Ishikawa (cell line): ENCODE measurements at regions not wholly inside any gene's neighbourhood (a gene's known extent, or its start where the extent isn't known, plus 50 kb on each side); places are given as distances from the start of the nearest gene placed in this dataset.

ENCODE experiments used
- EP300 ChIP-seq: IDR thresholded peaks from 2 replicates; pipeline ENCODE4 v1.6.1; 2012; ENCODE audit warnings: borderline replicate concordance
- FOXM1 ChIP-seq: IDR thresholded peaks from 2 replicates; pipeline ENCODE4 v1.6.1; 2012; ENCODE audit warnings: low read depth, borderline replicate concordance
- TEAD4 ChIP-seq: IDR thresholded peaks from 2 replicates; pipeline ENCODE4 v1.6.1; 2012
- YY1 ChIP-seq: IDR thresholded peaks from 2 replicates; pipeline ENCODE4 v1.6.1; 2012; ENCODE audit warnings: low read depth
- TF ChIP-seq, protein P1 (sequence below): IDR thresholded peaks from 2 replicates; pipeline ENCODE4 v1.6.1; 2012
- TF ChIP-seq, protein P2 (sequence below): IDR thresholded peaks from 2 replicates; pipeline ENCODE4 v1.6.1; 2012; ENCODE audit warnings: low read depth, mild to moderate bottlenecking
- TF ChIP-seq, protein P3 (sequence below): IDR thresholded peaks from 2 replicates; pipeline ENCODE4 v1.6.1; 2012

DNA sequence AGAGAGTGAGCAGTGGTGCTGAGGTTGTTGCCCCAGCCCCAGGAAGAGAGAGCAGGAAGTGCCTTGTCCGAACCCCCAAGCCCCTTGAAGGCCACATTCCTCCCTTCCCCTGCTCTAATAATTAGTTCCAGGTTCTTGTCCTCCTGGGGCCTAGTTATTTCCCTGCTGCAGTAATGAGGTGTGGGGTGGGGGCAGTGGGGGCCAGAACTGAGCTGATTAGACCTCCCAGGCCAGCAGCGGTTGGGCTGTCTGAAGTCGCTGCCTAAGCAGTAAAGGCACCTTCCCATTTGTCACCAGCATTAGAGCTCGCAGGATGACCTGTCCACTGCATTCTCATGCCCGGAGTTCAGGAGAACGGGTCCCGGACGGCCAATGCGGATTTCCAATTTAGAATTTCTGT is 186.5 kb upstream of the CSF3R start:
- TF ChIP-seq, protein P1, sequence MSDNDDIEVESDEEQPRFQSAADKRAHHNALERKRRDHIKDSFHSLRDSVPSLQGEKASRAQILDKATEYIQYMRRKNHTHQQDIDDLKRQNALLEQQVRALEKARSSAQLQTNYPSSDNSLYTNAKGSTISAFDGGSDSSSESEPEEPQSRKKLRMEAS: no peak
- TF ChIP-seq, protein P2, sequence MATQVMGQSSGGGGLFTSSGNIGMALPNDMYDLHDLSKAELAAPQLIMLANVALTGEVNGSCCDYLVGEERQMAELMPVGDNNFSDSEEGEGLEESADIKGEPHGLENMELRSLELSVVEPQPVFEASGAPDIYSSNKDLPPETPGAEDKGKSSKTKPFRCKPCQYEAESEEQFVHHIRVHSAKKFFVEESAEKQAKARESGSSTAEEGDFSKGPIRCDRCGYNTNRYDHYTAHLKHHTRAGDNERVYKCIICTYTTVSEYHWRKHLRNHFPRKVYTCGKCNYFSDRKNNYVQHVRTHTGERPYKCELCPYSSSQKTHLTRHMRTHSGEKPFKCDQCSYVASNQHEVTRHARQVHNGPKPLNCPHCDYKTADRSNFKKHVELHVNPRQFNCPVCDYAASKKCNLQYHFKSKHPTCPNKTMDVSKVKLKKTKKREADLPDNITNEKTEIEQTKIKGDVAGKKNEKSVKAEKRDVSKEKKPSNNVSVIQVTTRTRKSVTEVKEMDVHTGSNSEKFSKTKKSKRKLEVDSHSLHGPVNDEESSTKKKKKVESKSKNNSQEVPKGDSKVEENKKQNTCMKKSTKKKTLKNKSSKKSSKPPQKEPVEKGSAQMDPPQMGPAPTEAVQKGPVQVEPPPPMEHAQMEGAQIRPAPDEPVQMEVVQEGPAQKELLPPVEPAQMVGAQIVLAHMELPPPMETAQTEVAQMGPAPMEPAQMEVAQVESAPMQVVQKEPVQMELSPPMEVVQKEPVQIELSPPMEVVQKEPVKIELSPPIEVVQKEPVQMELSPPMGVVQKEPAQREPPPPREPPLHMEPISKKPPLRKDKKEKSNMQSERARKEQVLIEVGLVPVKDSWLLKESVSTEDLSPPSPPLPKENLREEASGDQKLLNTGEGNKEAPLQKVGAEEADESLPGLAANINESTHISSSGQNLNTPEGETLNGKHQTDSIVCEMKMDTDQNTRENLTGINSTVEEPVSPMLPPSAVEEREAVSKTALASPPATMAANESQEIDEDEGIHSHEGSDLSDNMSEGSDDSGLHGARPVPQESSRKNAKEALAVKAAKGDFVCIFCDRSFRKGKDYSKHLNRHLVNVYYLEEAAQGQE: no peak
- TF ChIP-seq, protein P3, sequence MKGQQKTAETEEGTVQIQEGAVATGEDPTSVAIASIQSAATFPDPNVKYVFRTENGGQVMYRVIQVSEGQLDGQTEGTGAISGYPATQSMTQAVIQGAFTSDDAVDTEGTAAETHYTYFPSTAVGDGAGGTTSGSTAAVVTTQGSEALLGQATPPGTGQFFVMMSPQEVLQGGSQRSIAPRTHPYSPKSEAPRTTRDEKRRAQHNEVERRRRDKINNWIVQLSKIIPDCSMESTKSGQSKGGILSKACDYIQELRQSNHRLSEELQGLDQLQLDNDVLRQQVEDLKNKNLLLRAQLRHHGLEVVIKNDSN: no peak
- TF ChIP-seq EP300 (no peak), FOXM1 (no peak), TEAD4 (no peak), YY1 (no peak)
